ENCODE measurements at regions not wholly inside any gene's neighbourhood (a gene's known extent, or its start where the extent isn't known, plus 50 kb on each side); places are given as distances from the start of the nearest gene placed in this dataset.

GRCh38 chr2:164281896-164282295 is 339.4 kb downstream of the GRB14 start:
- TF ChIP-seq, protein P1, sequence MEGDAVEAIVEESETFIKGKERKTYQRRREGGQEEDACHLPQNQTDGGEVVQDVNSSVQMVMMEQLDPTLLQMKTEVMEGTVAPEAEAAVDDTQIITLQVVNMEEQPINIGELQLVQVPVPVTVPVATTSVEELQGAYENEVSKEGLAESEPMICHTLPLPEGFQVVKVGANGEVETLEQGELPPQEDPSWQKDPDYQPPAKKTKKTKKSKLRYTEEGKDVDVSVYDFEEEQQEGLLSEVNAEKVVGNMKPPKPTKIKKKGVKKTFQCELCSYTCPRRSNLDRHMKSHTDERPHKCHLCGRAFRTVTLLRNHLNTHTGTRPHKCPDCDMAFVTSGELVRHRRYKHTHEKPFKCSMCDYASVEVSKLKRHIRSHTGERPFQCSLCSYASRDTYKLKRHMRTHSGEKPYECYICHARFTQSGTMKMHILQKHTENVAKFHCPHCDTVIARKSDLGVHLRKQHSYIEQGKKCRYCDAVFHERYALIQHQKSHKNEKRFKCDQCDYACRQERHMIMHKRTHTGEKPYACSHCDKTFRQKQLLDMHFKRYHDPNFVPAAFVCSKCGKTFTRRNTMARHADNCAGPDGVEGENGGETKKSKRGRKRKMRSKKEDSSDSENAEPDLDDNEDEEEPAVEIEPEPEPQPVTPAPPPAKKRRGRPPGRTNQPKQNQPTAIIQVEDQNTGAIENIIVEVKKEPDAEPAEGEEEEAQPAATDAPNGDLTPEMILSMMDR (IDR thresholded peaks at IDR 0.05; ENCODE audit: borderline replicate concordance, insufficient read depth, low read depth, low read length) = no peak
- no peak overlapping the region for H3K4me3 ChIP-seq (ENCODE audit: low read depth, low read length)

DNA sequence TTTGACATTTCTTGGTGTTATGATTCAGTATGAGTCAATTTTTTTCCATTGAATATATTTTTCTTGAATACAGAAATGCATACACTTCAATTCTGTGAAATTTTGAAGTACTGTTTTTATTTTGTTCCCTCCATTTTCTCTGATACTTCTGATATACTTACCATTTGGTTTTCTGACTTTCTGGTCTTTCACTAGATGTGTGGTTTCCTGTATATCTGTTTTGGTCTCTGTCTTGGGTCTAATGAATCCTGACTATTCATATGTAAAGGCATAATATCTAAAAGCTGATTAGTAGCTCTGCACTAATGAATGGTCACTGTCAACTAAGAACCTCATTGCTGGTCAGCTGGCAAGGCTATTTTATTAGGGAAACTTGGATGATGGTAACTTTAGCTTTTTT is 345.6 kb downstream of the GRB14 start:
- H3K4me3 ChIP-seq (ENCODE audit: low read depth, low read length) = no peak overlapping the region
- TF ChIP-seq, protein P1 (IDR thresholded peaks at IDR 0.05; ENCODE audit: borderline replicate concordance, insufficient read depth, low read depth, low read length) = no peak

DNA sequence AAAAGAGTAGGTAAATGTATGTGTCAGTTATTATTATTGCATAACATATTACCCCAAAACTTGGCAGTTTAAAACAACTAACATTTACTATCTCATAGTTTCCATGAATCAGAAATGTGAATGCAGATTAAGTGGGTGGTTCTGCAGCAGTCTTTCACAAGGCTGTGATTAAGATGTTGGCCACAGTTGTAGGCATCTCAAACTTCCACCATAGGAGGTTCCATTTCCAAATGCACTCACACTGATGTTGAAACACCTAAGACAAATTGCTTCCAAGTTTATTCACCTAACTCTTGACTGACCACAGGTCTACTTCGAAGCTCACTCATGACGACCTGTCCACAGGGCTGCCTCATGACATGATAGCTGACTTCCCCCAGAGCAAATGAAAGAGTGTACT is 360.8 kb downstream of the GRB14 start:
- H3K4me3 ChIP-seq (ENCODE audit: low read depth, low read length) = no peak overlapping the region
- TF ChIP-seq, protein P1 (IDR thresholded peaks at IDR 0.05; ENCODE audit: borderline replicate concordance, insufficient read depth, low read depth, low read length) = no peak

GRCh38 chr2:164257742-164258141 is 363.5 kb downstream of the GRB14 start:
- H3K4me3 ChIP-seq (ENCODE audit: low read depth, low read length) = no peak overlapping the region
- TF ChIP-seq, protein P1 (IDR thresholded peaks at IDR 0.05; ENCODE audit: borderline replicate concordance, insufficient read depth, low read depth, low read length) = no peak

DNA sequence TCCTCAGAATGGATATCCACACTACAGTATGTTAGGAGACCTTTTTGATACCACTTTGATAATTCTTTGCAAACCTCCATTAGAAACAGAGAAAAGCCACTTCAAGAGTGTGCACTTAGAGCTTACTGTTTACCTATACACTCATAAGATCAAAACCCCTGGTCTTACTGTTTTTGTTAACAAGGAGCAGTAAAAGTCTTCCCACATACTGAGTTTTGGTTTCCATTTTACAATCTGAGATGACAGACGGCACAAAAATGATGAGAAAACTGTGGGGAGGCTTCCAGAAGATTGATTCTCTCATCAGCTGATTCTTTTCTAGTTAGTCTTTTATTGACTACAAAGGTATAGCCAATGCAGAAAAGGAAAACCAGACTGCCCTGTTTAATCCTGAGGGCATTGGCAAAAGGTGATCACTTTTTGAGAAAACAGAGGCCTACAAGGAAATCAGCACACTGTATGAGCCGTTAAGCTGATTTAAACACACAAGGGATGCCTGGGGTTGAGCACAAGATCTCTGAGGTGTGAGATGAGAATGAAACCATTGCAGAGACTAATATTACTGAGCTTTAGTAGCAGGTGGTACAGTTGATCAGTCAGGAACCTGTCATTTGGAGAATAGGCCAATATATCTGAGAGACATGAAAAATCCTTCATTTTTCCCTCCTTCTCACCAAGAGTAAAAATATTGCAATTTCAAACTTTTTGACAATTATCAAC is 368.6 kb downstream of the GRB14 start:
- H3K4me3 ChIP-seq (ENCODE audit: low read depth, low read length) = no peak overlapping the region
- TF ChIP-seq, protein P1 (IDR thresholded peaks at IDR 0.05; ENCODE audit: borderline replicate concordance, insufficient read depth, low read depth, low read length) = no peak

- no peak overlapping the region for H3K4me3 ChIP-seq (ENCODE audit: low read depth, low read length)
- TF ChIP-seq, protein P1 (IDR thresholded peaks at IDR 0.05; ENCODE audit: borderline replicate concordance, insufficient read depth, low read depth, low read length) = no peak
Measured at GRCh38 chr2:164243315-164243714, 378.0 kb downstream of the GRB14 start.

DNA sequence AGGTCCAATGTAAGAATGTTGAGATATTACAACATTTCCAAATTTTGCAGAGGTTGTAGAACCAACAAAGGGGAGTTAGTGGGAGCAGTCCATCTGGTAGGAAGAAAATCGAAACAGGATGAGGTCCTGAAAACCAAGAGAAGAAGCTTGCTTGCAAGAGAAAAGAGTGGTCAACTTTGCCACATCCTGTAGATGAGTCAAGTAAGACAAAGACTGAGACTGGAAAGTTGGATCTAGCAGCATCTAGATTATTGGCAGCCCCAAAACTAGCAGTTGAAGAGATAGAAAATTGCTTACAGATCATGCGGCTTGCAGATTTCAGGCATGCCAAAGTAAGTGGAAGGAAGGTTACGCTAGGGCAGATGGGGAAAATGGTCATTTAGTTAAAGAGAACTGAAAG is 378.9 kb downstream of the GRB14 start:
- TF ChIP-seq, protein P1 (IDR thresholded peaks at IDR 0.05; ENCODE audit: borderline replicate concordance, insufficient read depth, low read depth, low read length) = no peak
- no peak overlapping the region for H3K4me3 ChIP-seq (ENCODE audit: low read depth, low read length)
